HG02884 (cell line): ENCODE measurements at regions not wholly inside any gene's neighbourhood (a gene's known extent, or its start where the extent isn't known, plus 50 kb on each side); places are given as distances from the start of the nearest gene placed in this dataset.

ENCODE experiments used
- ATAC-seq: cut with Tn5 transposase; IDR thresholded peaks from one replicate; pipeline ENCODE4 v1.9.1; 2021; ENCODE audit warnings: mild to moderate bottlenecking, moderate library complexity; ENCODE audit not compliant: unreplicated experiment

DNA sequence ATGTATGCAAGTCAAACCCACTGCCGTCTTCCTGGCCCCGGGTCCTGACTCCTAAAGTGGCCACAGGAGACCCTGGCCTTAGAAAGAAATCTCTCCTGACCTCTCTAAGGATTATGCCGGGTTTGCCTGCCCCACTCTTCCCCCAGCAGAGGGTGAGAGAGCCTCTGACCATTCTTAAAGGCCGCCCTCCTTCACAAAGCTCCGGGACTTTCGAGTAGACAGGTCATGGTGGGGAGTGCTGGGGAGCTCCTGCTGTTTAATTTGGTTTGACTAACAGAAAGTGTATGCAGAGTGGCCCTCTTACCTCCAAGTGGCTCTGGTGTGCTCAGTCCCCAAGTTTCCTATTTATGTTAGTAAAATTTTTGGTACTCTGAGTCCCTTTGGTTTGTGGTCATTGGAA is 111.8 kb downstream of the LRRC70 start:
- ATAC-seq: no peak

DNA sequence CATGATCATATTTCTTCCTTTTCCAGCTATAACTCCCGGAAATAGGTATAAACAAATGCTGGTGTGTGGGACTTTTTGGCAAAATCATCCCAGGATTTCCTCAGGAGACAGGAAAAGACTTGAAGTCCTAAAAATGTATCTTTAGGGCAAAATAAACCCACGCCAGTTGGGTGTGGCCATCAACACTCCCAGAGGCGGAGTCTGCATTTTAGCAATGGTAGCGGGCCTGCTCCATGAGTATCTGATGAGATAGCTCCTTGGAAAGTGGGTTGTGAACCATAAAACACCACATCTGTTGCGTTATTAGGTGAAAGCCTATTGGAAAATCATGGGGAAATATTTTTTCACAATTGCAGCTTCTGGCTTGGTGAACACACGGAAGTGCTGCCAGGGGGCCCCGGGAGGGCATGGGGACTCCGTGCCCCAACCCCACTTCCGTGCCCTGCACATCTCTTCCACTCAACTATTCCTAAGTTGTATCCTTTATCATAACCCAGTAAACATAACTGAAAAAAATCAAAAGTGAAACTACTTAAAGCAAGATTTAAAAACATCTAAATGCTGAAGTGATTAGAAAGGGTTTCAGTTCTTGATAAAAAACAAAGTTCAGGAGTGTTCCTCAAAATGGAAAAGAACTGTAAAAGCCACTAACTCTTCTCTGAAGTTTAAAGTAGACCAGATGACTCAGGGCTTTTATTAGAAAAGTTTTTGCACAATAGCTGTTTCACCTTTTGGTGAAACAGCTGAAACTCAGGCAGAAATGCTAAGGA is 111.2 kb downstream of the LRRC70 start:
- ATAC-seq: no peak

DNA sequence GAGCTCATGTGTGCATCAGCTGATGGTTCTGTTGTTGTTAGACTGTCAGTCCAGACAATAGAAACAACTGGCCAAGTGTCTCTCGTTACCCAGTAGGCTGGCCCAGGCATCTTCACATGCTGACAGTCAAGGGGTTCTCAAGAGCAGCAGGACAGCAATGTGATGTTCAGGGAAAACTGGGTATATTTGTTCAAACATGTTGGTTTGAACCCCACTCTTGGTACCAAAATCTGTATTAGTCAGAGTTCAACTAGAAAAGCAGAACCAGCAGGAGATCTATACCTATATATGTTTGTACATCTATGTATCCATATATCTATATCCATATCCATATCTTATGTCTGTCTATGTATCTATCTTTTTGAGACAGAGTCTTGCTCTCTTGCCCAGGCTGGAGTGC is 108.1 kb downstream of the LRRC70 start:
- ATAC-seq: no peak

DNA sequence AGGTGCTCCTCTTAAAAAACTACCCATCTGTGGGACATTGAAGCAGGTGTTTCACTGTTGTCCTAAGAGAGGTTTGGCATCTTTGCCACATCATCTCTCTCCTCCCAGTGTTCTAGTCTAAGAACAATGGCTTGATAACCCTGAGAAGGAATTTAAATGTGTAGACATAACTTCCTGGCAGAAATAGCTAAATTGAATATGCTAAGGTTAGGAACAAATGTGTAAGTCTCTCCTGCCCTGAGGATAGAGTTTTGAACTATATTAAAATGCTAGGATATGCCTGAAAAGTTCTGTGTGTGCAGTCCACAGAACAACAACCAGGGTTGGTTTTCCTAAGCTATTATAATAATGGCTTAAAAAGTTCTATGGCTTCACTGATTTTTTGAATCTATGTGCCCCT is 106.6 kb downstream of the LRRC70 start:
- ATAC-seq: no peak

DNA sequence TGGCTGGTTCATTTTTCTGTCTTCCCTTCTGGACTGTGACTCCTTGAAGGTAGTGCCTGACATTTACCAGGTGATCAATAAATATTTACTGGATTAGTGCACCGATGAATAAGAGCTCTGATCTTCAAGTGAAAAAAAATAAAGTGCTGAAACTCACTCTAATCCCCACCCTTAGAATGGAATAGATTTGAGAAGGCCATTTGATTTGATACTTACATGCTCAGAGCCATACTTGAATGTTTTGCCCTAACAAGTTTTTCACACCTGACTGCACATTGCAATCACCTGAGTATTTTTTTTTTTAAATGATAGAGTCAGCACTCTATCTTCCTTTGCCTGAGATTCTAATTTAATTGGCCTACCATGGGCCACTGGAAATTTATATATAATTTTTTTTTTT is 105.7 kb downstream of the LRRC70 start:
- no peak for ATAC-seq

DNA sequence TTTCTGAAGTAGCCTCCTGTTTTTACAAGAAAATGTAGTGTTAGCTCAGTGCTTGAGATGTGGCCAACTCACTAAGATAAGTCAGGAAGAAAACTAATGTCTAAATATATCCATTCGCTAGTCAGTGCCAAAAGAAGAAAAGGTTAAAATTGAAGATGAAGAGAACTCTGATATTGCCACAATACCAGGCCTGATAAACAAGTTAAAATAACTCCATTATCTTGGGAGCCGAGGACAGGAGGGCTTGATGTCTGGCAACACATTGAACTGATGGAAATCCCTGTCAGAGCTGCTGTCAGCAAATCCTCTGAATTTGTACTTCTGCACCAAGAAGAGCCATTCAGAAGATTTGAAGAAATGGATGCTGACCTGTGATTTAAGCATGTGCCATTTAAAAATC is 103.4 kb downstream of the LRRC70 start:
- ATAC-seq: no peak

DNA sequence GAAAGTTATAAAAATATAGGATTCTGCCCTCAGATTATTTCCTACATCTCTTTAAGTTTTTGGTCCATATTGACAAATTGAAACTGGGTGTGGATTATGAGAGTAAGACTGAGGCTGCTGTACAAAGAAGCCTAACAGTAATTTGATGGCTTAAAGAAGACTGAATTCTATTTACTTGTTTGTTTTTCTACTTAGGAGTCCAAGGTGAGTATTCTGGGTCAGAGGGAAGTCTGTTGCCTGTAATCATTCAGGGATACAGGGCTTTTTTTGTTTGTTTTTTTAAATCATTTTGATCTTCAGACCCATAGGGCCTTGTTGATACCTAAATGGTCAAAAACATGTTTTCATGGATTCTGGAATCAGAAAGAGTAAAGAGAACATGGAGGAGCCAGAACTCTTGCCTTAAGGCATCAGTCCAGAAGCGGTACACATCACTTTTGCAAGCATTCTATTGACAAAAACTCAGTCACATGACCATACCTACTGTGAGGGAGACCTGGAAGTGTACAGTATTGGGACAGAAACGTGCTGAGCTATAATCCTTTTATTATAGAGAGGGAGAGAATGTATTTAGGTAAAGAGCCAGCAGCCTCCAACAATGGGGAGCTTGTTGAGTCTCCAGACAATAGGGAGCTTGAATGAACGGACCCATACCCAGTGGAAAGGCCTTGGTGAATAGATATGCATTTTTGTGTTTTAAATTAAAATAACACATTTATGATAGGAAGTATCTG is 102.7 kb downstream of the LRRC70 start:
- ATAC-seq: no peak

DNA sequence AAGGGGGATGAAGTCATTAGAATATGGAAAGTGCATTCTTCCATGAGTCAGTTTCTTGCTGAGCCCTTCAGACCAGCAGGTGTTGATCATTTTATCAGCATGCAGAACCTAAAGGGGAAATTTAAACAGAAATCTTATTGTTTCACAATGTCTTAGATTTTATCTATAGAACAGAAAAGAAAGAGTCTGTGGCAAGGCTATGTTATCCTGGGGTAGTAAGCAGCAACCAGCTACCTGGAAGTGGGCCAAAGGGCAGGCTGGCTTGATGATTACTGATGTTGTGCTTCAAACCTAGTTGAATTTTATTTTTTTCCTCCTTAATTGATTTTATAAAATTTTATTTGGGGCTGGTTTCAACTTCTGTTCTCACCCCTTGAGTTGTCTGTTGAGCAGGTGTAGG is 101.5 kb downstream of the LRRC70 start:
- ATAC-seq: no peak
